ENCODE measurements at regions not wholly inside any gene's neighbourhood (a gene's known extent, or its start where the extent isn't known, plus 50 kb on each side); places are given as distances from the start of the nearest gene placed in this dataset.

DNA sequence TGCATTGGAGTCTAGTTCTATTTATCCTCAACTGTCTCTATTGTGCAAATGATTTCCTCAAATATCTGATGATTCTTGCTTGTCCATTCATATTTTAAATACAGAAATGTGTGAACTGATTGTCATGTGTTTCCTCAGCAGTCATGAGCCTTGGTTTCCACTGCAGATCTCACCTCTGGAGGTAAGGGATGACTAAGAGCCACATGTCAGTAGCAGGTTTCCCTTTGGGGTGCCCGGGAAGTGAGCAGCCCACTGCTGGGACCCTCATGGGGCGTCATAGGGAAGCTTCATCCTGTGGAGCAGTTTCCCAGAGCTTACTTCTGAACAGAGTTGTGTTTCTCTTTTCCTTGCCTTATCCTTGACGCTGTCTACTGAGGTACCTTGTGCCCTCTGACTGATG lies 149.2 kb upstream of the TOPAZ1 start:
- DNase-seq (ENCODE audit: low spot score): no peak

DNA sequence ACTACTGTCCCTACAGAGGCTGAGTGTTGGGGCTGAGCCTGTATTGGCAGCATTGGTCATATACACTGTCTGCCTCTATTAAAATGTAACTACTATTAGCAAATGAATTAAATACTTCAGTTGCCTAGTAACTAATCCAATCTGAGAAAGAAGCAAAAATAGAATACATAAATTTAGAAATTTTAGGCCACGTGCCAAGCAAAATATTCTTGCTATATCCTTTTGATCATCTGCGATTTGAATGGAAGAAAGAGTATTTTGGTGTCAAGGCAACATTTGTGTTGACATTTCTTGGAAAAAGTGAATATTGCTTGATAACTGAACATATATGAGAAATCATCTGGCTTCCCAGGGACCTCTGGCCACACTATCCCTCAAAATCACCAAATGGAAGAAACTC lies 148.2 kb upstream of the TOPAZ1 start:
- DNase-seq (ENCODE audit: low spot score): no peak

DNA sequence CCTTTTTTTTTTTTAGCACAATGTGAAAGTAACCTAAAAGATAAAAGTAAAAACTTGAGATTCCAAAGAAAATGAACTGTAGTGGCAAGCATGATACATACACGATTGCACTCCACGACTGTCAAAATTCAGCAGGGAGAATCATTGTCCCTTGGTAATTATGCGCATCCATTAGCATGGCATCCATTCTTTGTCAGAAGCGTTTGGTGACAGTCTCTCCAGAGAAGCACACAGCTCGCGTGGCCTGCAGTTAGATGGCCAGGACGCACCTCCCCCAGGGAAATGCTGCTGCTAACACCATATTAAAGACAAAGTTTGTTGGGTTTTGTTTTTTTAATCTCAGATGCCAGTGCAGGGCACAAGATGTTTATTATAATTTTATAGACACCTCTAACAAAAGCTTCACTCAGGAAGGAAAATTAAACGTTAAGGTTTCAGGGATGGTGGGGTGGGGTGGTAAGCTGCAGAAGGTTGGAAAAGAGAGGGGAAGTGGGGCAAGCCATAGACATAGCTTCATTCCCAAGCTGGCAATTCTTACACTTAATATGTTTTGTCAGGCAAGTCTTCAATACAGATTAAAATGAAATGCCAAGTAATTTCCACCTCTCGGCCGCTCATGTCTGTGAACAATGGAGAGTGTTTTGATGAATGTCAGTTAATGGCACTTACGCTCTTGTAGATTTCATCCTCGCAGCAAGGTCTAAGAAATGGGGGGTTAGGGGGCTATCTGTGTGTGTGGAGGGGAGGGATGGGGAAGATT lies 142.8 kb upstream of the TOPAZ1 start:
- no peak for DNase-seq (ENCODE audit: low spot score)

DNA sequence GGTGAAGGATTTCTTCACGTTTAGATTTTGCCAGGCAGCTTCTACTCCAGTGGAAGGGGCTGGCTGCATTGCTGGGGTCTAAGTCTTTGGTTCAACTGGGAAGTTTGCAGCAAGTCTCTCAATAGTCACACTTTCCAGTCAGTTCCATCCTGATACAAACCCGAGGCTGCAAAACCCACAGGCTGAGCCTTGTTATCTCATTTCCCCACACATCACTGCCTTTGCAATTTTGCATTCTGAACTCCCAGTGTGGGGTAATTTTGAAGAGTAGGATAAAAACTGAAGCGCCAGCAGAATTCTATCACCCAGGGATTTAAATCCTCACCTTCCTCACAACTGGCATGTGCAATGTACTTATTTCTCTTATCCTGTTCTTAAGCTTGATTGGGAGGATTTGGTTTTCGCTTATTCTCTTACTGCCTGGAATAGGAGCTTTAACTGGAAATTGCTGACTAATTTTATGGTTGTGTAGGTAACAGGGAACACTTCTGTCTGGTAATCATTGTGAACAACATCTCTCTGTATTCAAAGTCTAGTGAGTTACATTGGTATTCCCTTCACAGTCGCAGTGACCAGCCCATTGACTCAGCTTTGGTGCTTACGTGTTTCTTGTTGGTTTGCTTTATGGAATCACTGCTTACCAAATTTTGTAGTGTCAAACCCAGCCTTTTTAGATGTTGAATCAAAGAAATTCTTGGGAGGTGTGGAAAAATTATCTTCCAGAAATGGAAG lies 142.0 kb upstream of the TOPAZ1 start:
- DNase-seq (ENCODE audit: low spot score): no peak

DNA sequence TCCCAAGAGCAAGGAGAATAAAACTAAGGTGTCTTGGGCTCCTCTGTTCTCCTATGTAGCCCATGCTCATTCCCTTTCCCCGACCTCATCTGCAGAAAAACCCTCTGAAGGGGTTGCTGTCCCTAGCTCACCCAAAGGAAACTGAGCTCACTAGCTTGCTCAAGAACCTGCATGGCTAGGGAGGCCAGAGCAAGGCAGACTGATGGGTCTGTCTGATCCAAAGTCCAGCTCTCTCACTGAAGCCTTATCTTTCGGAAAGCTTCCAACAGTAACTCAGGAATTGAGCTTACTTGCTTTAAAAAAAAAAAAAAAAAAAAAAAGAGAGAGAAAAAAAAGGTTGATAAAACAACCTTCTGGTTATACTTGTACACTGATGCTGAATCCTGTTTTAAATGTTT lies 141.4 kb upstream of the TOPAZ1 start:
- no peak for DNase-seq (ENCODE audit: low spot score)

DNA sequence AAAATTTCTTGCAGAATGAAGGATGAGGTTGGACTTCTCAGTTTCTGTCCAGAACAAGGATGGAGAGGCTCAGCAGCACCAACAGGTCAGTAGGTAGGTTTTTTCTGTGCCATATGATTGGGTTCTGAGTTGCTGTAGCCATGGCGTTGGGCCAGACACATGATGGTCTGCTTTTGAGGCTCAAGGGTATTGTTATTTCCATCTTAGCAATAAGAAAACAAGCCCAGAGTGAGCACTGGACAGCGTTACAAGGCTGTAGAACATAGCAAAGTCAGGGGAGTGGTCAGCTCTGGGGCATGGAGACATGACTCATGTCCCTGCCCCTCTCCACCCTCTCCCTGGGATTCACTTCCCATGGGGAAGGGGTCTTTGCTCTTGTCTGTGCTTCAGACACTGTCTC lies 137.6 kb upstream of the TOPAZ1 start:
- DNase-seq (ENCODE audit: low spot score): no peak

DNA sequence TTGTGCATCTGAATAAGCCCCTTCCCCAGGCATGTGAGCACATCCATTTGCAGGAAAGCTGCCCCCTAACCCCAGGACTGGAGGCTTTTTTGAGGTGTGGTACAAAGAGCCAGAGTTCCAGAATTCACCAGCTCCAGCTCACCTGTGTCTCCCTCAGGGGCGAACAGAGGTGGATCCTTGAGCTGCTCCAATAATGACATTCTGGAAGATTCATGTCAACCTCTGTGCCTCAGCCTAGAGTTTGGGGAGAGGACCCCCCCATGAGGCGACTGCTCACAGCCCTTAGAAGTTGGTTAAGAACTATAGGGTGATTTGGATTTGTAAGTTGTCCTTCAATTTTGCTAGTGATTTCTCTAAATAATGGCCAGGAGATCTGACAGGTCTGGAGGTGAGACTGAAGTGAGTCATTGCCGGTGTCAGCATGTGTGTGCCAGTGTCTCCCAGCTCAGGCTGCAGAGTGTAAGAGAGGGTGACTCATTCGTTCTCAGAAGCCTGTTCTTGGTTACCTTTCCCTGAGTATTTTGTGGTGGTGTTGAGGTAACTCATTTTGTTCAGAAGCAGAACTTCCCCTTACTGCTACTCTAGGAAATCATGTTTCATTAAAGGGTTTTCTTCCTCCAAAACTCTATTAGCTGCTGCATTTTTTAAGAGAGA lies 136.9 kb upstream of the TOPAZ1 start:
- DNase-seq (ENCODE audit: low spot score): peak; percentile 73

DNA sequence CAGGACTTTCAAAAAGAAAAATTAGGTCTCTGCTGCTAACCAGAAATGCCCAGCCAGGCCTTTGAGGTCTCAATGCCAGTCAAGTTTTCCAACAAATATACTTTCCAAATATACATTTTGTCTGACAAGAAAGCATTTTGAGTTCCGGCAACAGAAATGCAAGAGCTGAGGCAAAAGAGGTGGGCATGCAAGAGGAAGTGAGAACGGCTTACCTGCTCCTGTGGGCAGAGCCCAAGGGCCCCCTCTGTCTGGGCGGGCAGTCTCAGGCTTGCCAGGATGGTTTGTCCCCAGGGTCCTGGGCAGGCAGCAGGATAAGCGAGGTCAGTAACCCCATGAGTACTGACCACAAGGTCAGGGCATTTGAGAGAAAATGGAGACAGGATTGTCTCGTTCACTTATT lies 136.1 kb upstream of the TOPAZ1 start:
- DNase-seq (ENCODE audit: low spot score): no peak

DNA sequence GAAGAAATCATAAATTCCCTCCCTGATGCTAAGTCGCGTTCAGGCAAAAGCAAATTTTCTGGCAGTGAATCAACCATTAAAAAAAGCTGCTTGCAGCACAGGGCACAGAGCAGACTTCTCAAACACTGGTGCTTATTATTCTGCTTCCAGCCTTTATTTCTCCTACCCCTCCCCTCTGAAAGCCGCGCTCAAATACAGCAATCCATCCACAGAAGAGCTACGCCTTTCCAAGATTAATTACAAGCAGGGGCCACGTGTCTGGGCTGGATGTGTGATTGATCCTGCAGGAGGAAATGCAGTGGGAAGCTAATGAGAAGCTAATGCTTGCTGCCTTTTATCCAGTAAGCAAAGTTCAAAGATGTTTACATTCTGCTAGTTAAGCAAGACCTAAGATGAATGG lies 134.9 kb upstream of the TOPAZ1 start:
- no peak for DNase-seq (ENCODE audit: low spot score)

DNA sequence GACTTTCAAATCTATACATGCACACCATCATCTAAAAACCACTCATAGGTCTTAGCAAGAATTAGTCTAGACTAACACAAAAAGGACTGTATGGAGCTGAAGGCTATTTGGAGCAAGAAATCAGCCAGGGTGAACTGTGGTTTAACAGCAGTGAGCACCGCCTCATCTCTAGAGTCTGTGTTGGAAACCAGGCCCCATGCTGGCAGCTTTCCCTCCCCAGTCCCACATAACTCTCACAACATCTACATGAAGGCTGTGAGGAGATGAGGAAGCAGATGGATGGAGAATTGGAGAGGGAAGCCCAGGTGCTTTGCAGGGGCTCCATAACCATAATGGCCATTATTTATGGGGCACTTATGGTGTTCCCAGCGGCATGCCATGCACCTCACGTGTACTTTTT lies 133.2 kb upstream of the TOPAZ1 start:
- no peak for DNase-seq (ENCODE audit: low spot score)

DNA sequence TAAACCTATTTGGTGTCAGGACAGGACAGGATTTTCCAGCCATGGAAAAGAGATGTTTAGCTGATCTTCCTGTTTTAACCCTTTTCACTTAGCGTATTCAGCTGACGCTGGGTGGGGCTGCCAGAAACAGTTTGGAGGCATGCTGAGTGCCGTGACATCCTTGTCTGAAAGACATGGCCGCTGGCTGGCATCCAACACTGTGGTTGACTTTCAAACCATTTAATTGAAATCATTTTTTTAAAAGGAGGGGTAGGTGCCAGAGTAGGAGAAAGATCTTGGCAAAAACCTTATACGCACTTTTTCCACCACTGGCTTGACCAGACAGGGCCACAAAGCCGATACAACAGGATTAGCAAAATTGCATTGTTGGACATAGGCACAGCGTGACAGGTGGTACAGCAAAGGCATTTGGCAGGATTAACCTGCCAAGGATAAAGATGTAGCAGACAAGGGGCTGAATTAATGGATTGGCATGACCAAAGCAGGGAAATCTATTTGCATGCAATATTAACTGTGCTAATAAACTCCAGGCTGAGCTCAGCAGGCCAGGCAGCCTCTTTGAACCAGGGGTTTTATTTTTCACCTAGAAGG lies 131.8 kb upstream of the TOPAZ1 start:
- no peak for DNase-seq (ENCODE audit: low spot score)

DNA sequence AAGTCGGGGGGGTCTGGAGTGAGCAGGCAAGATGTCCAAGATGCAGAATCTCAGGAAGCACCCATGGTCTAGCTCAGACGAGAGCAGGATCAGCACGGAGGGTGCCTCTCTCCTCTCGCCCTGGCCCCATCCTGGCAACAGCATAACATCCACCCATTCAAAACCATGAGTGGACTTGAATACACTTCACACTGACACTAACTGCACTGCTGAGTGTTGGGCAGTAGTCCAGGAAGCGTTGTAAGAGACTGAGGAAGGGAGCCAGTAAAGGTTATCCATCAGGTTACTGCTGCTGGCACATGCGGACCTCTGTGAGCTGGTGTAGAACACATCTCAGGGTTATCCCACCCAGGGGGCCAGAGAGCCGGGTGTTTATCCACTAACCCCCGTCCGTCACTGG lies 131.0 kb upstream of the TOPAZ1 start:
- no peak for DNase-seq (ENCODE audit: low spot score)

DNA sequence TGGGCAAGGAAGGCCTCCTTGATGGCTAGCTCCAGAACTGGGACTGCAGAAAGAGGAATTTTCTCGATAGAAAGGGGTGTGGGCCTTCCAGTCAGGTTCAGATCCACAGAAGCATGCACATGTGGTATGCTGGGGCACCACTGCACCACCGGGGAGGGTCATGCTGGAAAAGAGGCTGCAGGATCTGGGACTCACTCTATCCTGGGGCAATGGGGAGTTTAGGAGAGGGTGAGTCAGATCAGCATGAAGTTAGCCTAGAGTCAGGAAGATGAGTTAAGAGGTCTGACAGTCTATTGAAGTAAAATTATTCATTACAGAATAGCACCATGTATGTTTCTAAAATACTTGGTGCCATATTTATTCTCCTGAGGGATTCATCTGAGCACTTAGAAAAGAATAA lies 130.2 kb upstream of the TOPAZ1 start:
- DNase-seq (ENCODE audit: low spot score): no peak

DNA sequence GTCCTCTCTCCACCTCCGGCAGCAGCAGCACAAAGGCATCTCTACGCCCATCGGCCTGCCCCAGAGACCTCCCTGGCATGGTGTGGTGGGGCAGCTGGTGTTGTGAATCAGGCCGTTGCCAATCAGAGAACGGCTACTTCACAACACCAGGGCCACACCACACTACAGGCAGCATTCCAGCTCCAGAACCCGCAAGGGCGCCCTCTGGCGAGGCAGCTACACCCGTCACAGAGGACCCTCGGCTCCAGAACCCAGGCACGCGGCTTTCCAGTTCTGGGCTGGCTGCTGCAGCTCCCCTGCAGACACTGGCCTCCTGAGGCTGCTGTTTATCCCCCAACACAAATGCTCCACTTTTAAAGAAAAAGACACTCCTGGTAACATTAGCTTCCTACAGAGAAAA lies 127.5 kb upstream of the TOPAZ1 start:
- DNase-seq (ENCODE audit: low spot score): peak; percentile 46

DNA sequence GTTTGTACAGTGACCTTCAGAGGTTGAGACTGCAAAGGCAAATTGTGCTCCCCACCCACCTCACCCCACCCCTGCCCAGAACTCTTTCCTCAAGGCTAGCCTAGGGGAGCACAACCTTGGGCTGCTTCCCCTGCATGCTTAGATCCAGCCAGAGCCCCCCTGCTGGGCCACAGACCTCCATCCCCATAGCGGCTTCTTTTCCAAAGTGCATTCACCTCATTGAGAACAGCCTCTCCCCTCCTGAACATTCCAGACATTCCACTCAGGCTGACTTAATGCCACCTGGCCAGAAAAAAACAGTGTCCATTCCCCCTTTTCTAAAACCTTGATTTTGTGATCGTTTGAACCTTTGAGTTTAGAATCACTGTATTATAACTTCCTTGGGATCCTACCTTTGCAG lies 124.4 kb upstream of the TOPAZ1 start:
- no peak for DNase-seq (ENCODE audit: low spot score)

DNA sequence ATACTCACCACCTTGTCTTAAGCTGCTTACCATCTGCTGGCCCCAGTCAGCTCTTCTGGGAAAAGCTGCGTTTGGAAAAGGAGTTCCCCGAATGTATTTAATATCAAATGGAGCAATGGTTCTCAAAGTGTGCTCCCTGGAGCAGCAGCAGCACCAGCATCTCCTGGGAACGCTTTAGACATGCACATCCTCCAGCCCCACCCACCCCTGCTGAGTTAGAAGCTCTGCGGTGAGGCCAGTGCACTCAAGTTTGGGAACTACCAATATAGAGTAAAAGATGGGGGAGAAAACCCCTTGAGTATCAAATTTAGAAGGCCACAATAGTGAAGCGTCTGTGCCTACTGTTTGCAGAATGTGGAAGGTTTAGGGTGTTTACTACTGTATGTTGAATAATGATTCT lies 124.0 kb upstream of the TOPAZ1 start:
- DNase-seq (ENCODE audit: low spot score): no peak

DNA sequence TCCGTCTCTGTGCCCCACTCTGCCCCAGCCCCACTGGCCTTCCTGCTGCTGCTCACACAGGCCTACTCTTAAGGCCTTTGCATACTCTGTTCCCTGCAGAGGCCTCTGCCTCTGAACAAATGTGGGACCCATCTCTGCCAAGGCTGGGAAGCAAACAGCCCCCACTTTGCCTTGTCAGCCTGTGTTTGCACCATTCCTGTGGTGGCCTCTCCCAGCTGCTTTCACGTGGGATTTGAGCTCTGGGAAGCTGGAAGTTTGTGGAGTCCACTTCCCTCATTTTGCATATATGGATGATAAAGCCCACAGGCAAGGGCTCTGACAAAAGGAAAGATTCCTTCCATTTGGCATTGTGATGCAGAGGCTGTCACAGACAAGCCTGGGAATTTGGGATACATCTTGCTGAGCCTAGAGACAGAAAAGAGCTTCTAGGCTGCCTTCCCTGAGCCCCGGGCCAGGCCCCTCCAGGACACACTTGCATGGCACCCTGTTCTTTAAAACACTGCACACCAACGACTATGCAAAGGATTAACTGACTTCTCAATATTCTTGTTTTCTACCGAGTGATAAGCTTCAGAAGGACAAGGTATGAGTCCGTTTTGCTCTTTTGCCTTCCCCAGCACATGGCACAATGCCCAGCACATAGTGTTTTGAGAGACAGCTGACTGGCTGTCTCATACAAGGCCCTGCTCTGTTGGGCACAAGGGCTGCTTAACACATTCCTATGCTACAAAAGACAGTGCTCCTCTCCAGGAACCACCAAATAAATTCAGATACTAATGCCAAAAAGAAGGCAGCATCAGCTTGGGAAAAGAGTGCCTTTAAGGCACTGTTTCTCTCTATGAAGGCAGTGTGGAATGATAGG lies 120.7 kb upstream of the TOPAZ1 start:
- DNase-seq (ENCODE audit: low spot score): no peak

DNA sequence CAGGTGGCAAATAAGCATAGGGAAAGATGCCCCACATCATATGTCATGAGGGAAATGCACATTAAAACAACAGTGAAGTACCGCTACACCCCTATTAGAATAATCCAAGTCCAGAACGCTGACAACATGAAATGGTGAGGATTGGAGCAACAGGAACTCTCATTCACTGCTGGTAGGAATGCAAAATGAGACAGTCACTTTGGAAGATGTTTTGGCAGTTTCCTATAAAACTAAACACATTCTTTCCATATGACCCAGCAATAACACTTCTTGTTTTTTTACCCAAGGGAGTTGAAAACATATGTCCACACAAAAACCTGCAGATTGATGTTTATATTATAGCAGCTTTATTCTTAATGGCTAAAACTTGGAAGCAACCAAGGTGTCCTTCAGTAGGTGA lies 116.4 kb upstream of the TOPAZ1 start:
- peak; percentile 11 for DNase-seq (ENCODE audit: low spot score)

DNA sequence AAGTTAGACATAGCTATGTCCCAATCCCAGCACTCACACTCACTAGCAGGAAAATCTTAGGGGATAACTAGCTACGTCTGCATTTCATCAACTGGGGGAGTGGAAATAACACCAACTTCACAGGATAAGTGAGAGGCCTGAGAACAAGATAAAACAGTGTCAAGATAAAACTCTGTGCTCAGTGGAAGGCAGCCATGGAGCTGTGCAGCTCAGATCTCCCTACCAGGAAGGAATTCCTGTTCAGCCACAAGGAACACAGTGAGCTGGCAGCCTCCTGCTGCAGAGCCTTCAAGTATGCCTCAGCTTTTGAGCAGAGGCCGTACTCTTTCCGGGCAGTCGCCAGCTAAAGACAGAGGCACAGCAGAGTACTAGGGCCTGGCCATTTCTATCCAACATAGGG lies 115.8 kb upstream of the TOPAZ1 start:
- peak; percentile 53 for DNase-seq (ENCODE audit: low spot score)

DNA sequence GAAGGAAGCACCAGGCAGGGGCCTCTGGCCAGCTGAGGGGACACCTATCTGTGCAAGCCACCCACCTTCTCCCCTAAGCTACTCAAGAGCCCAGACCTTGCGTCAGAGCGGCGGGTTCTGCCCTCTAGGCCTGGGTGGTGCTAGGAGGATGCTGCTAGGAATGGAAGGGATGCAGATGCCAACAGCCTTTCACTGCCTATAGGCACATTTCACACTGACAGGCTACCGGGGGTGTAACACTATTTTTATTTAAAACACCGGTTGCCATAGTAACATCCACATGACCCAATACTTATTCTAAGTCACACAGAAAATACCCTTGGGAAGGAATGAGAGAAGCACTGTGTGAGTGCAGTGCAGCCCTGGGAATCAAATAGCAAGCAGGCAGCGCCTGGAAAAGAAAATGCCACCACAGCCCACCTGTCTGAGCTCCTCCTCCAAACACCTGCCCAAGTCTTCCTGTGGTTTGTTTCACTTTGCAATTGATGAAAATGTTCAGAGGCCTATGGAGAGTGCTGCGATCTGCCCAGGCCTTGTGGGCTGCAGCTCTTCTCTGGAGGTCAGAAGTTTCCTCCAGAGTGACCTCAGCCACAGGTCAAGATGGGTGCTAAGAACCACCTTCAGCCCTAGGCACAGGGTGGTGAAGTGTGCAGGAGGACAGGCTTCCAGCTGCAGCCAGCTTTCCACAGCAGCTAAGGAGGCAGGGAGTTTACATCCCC lies 113.5 kb upstream of the TOPAZ1 start:
- DNase-seq (ENCODE audit: low spot score): no peak

DNA sequence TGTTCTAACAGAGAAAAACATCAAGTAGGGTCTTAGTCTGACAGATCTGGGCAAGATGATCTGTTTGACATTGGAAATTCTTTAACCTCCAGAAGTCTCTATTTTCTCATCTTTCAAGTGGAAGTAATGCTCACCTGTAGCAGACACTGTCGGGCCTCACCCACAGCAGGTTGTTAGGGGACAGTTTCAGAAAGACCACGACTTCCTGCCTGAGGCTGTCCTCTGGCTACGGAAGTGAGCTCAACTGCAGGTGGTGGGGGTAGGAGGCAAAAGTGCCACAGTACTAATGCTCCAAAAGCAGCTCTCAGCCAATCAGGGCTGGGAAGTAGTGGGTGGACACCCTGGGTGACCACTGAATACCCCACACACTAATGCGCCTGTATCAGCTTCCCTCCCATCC lies 111.4 kb upstream of the TOPAZ1 start:
- no peak for DNase-seq (ENCODE audit: low spot score)

Measured in AG08395 (cell line).